ENCODE measurements at regions not wholly inside any gene's neighbourhood (a gene's known extent, or its start where the extent isn't known, plus 50 kb on each side); places are given as distances from the start of the nearest gene placed in this dataset.

- DNase-seq (ENCODE audit: low spot score): no peak
Observed at GRCh38 chr20:12276011-12276673, 358.4 kb downstream of the BTBD3 start.

DNA sequence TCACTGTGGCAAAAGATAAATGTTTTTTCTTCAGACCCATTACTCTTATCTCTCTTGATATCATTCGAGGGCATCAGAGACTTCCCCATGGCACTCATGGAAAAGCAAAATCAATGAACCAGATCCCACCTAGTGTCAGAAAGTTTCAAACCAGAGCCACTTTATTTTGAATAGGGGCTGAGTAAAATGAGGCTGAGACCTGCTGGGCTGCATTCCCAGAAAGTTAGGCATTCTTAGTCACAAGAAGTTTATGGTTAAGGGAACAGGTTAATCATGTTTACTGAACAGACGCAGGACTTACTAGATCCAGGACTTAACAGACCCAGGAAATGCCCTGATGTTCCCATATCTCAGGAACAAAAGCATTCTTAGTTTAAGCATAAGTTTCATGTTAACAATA lies 369.9 kb downstream of the BTBD3 start:
- no peak for DNase-seq (ENCODE audit: low spot score)

DNA sequence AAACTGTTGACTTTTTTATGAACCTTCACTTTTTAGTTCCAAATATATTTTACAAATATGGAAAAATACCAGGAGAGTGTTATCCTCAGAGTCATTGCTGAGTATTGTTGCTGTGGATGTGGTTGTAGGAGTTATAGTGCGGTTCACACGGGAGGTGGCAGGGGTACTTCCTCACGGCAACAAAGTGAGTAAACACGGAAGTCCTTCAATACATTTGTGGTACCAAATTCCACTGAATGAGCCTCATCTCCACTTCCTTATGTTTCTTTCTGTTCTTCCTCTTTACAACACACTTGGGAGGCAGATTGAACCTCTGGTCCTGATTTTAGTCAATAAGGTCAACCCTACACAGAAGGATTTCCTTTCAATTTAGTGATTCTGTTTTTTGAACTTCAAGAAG lies 371.8 kb downstream of the BTBD3 start:
- DNase-seq (ENCODE audit: low spot score): no peak

- DNase-seq (ENCODE audit: low spot score): no peak
Observed at GRCh38 chr20:12291386-12291785, 373.7 kb downstream of the BTBD3 start.

- no peak for DNase-seq (ENCODE audit: low spot score)
Observed at GRCh38 chr20:12293900-12294299, 376.2 kb downstream of the BTBD3 start.

GRCh38 chr20:12294678-12295077 lies 377.0 kb downstream of the BTBD3 start:
- no peak for DNase-seq (ENCODE audit: low spot score)

DNA sequence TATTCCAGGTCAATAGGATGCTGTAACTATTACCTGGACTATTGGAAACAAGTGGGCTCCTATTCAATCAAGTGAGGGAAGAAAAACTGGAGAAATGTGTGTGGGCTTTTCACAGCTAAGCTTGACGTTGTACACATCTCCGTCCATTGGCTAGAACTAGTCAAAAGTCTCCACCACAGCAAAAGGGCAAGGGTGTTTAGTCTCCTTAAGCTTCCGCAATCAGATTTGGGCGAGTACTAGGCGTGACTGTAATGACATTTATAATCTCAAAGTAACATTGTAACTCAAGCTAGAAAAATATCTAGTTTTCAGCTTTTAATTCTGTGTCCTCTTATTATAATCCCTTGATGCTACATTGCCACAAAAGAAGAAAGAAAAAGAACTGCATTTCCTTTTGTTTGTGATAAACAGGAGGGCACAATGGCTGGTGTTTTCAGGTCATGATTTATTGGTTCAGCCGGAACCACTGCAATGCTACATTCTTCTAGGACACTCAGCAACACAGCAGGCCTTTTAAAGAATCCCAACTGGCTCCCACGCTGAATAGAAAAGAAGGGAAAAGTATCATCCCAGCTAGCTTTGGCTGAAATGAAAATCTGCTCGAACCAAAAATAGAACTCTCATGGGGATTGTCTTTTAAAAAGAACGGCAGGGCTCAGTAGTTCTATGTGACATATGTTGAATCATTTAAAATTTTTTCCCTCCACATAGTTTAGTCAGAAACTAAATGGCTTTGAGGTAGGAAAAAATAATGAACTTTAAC lies 387.7 kb downstream of the BTBD3 start:
- no peak for DNase-seq (ENCODE audit: low spot score)

- no peak for DNase-seq (ENCODE audit: low spot score)
Observed at GRCh38 chr20:12306107-12306506, 388.4 kb downstream of the BTBD3 start.

DNA sequence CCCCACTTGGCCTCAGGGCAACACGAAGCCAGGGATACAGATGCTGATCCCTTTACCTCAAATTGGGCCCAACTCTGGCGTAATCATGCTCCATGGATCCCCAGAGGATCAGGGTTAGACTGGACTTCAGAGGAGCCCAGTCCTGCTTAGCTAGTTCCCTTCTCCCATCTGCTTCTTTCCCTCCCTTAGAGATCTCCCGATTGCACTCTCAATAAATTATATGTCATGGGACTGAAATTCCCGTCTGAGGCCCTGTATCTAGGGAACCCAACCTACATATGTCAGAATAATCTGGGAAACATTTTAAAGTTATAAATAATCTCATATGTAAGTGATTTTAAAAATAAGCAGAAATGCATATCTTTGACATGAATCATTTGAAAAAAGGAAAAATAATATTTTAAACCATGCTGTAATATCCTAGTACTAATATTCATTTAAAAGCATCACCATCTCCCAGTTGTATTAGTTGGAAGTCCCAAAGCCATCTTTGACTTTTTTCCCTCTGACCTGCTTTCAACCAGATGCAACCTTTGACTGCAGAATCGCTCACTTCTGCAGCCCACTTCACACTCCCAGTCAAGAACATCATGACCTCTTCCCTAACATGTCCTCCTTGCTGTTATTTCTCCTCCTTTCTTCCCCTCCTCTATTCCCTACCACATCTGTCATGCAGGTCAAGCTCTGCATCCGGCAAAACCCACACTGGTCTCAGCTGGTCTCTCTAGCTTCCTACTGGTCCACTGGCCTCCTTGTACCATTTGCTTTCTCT lies 393.6 kb downstream of the BTBD3 start:
- DNase-seq (ENCODE audit: low spot score): no peak

- no peak for DNase-seq (ENCODE audit: low spot score)
Observed at GRCh38 chr20:12315652-12316051, 398.0 kb downstream of the BTBD3 start.

GRCh38 chr20:12316794-12317193 lies 399.1 kb downstream of the BTBD3 start:
- DNase-seq (ENCODE audit: low spot score): no peak

GRCh38 chr20:12317433-12317832 lies 399.7 kb downstream of the BTBD3 start:
- DNase-seq (ENCODE audit: low spot score): no peak

GRCh38 chr20:12318043-12318442 lies 400.4 kb downstream of the BTBD3 start:
- DNase-seq (ENCODE audit: low spot score): no peak

GRCh38 chr20:12321736-12322135 lies 404.0 kb downstream of the BTBD3 start:
- no peak for DNase-seq (ENCODE audit: low spot score)

DNA sequence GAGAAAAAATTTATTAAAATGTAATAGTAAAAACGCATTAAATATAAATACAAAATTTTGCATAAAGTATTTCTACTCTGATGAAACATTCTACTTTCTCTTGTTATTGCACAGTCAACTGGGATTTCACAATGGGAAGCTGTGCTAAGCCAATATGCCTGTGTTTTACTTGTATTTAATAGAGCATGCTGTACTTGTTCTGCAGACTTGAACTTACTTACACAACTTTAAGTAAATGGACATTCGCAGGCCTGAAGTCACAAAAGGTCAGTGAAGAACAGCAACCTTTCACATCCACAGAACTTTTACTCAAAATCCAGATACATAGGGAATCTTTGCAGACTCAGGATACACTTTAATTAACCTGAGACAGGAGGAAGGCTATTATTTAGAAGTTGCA lies 409.5 kb downstream of the BTBD3 start:
- DNase-seq (ENCODE audit: low spot score): no peak

GRCh38 chr20:12331236-12331635 lies 413.5 kb downstream of the BTBD3 start:
- DNase-seq (ENCODE audit: low spot score): no peak

- no peak for DNase-seq (ENCODE audit: low spot score)
Observed at GRCh38 chr20:12337601-12338000, 419.9 kb downstream of the BTBD3 start.

GRCh38 chr20:12345978-12346377 lies 428.3 kb downstream of the BTBD3 start:
- DNase-seq (ENCODE audit: low spot score): no peak

- no peak for DNase-seq (ENCODE audit: low spot score)
Observed at GRCh38 chr20:12353842-12354241, 436.1 kb downstream of the BTBD3 start.

DNA sequence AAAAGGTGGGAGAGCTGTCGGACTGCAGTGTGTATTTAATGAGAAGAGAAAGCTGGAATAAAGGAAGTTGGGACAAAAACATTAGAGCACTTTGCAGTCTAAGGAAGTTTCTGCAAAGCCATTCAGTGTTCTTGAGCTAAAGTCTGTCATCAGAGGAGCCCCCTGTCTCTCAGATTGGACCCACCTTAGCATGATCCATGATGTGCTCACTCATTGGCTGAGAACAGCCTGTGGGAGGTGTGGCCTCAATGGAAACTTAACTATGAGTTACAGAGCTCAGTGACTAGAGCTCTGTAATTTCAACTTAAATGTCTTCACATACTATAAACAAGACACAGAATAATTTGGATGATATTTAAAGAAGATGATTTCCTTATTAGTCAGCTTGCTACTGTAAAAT lies 437.0 kb downstream of the BTBD3 start:
- no peak for DNase-seq (ENCODE audit: low spot score)

- no peak for DNase-seq (ENCODE audit: low spot score)
Observed at GRCh38 chr20:12355185-12355584, 437.5 kb downstream of the BTBD3 start.

DNA sequence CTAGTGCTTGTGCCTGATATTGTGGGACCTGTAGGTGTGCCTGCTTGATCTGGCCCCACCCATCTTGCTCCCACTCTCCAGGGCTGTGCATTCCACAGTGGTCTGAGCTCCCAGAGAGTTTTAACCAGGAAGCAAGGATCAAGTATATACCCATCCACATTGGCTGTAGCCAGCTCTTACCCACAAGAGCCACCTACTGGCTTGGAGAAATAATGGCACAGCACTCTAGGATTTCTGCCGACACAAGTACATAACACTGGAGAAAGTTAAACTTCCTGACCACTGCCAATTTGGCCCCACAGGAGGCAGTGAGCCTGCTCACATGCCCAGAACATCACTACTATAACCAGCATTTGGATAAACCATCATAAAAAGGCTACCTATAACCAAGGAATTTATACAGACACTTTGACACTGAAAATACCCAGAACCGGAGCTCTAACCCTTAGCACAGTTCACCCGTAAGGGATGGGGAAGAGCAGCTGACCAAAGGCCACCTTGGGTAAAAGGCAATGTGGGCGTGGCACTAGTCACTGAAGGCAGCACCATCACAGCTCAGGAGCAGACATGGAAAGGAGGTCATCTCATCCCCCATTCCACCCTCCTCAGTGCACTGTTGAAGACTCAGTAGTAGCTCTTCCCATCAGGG lies 440.4 kb downstream of the BTBD3 start:
- DNase-seq (ENCODE audit: low spot score): no peak

DNA sequence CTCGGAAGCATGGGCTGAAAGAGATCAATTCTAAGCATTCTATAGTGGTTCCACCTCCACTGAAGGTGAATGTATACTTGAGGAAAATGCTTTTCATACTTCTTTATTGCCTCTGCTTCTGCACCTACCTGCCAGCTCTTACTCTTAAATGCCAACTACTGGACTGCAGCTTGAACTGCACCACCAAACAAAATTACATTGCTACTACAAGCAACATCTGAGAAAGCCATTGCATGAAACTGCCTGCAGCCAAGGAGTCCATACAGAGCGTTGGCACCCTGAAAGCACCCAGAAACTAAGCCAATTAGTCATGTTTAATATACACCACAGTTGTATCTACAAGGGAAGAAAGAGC lies 440.9 kb downstream of the BTBD3 start:
- no peak for DNase-seq (ENCODE audit: low spot score)

Measured in left forelimb (tissue), 1 donor.